T47D (cell line): ENCODE measurements at regions not wholly inside any gene's neighbourhood (a gene's known extent, or its start where the extent isn't known, plus 50 kb on each side); places are given as distances from the start of the nearest gene placed in this dataset.

ENCODE experiments used
- DNase-seq, 2 experiments: peaks; one replicate each; pipeline versions ENCODE4 v3.0.0 to v3.0.0-alpha.2; 2011 to 2012; ENCODE audit warnings: low read depth in 1 of 2, low spot score in 1 of 2
- JUND ChIP-seq: IDR thresholded peaks from 2 replicates; pipeline ENCODE4 v1.6.1; 2012; ENCODE audit warnings: low read depth
- in situ Hi-C: cut with HindIII; loops from 2 replicates; pipeline ENCODE4 v1.10.0; 2016; ENCODE audit warnings: low sequenced_read_pairs, low pct_unique_long_range_greater_than_20kb

GRCh38 chr4:13032936-13033335 lies 451.2 kb downstream of the RAB28 start:
- no peak for TF ChIP-seq JUND
- no peak for DNase-seq
- in situ Hi-C loops, result no loop called here

GRCh38 chr4:13024147-13025105 lies 459.7 kb downstream of the RAB28 start:
- TF ChIP-seq JUND, result no peak
- in situ Hi-C loops, result no loop called here

GRCh38 chr4:13007802-13008470 lies 476.2 kb downstream of the RAB28 start:
- TF ChIP-seq JUND, result no peak
- in situ Hi-C loops, result no loop called here

More at GRCh38 chr4:13024147-13025105, 459.7 kb downstream of the RAB28 start:
- no peak for DNase-seq

GRCh38 chr4:12993923-12994322 lies 490.2 kb downstream of the RAB28 start:
- TF ChIP-seq JUND, result no peak
- no peak for DNase-seq
- in situ Hi-C loops, result no loop called here

More at GRCh38 chr4:13007802-13008470, 476.2 kb downstream of the RAB28 start:
- no peak for DNase-seq

- no peak for DNase-seq
- in situ Hi-C loops, result no loop called here
- TF ChIP-seq JUND, result no peak
Observed at GRCh38 chr4:12987284-12987683, 496.9 kb downstream of the RAB28 start.

GRCh38 chr4:12979797-12980196 lies 504.3 kb downstream of the RAB28 start:
- in situ Hi-C loops, result no loop called here

GRCh38 chr4:12978310-12978709 lies 505.8 kb downstream of the RAB28 start:
- in situ Hi-C loops, result no loop called here
- no peak for DNase-seq
- no peak for TF ChIP-seq JUND

More at GRCh38 chr4:12979797-12980196, 504.3 kb downstream of the RAB28 start:
- DNase-seq, result no peak
- TF ChIP-seq JUND, result no peak

- in situ Hi-C loops, result no loop called here
- no peak for TF ChIP-seq JUND
- DNase-seq, result no peak
Observed at GRCh38 chr4:12975511-12975910, 508.6 kb downstream of the RAB28 start.

- in situ Hi-C loops, result no loop called here
- TF ChIP-seq JUND, result no peak
- no peak for DNase-seq
Observed at GRCh38 chr4:12973522-12973921, 510.6 kb downstream of the RAB28 start.

GRCh38 chr4:12968345-12968744 lies 515.8 kb downstream of the RAB28 start:
- no peak for DNase-seq
- in situ Hi-C loops, result no loop called here
- no peak for TF ChIP-seq JUND

- in situ Hi-C loops, result no loop called here
- DNase-seq, result no peak
- no peak for TF ChIP-seq JUND
Observed at GRCh38 chr4:12966726-12967125, 517.4 kb downstream of the RAB28 start.

GRCh38 chr4:12965334-12965733 lies 518.8 kb downstream of the RAB28 start:
- no peak for TF ChIP-seq JUND
- no peak for DNase-seq
- in situ Hi-C loops, result no loop called here

GRCh38 chr4:12963912-12964311 lies 520.2 kb downstream of the RAB28 start:
- DNase-seq, result no peak
- no peak for TF ChIP-seq JUND
- in situ Hi-C loops, result no loop called here
